ENCODE measurements at regions not wholly inside any gene's neighbourhood (a gene's known extent, or its start where the extent isn't known, plus 50 kb on each side); places are given as distances from the start of the nearest gene placed in this dataset.

DNA sequence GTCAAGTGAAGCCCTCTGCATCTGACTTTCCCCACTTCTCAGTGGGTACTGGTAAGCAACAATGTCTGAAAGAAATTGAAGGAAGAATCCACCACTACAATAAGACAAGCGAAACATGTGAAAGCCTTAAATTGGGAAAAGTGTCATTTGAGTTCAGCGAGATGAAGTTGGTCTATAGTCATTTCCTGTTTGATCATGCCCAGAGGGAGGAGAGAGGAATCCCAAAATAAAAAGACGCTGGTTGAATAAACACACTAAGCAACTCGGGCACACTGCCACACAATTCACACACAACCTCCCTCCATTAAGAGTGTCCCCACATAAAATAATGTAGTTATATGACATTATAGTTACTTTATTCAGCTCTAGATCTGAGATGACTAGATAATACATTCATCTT is 166.1 kb downstream of the CBLN2 start:
- POLR2A ChIA-PET, result no interaction called here
- TF ChIP-seq, protein P1, sequence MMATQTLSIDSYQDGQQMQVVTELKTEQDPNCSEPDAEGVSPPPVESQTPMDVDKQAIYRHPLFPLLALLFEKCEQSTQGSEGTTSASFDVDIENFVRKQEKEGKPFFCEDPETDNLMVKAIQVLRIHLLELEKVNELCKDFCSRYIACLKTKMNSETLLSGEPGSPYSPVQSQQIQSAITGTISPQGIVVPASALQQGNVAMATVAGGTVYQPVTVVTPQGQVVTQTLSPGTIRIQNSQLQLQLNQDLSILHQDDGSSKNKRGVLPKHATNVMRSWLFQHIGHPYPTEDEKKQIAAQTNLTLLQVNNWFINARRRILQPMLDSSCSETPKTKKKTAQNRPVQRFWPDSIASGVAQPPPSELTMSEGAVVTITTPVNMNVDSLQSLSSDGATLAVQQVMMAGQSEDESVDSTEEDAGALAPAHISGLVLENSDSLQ (IDR thresholded peaks at IDR 0.05), result no peak
- TF ChIP-seq FOXA1 (IDR thresholded peaks at IDR 0.05) (no peak), SUZ12 (IDR thresholded peaks at IDR 0.05) (no peak), ELF4 (IDR thresholded peaks at IDR 0.05) (no peak), CTBP1 (IDR thresholded peaks at IDR 0.05; ENCODE audit: borderline replicate concordance) (no peak), FOXM1 (IDR thresholded peaks at IDR 0.05; ENCODE audit: borderline replicate concordance) (no peak), NFRKB (IDR thresholded peaks at IDR 0.05) (no peak), LEF1 (IDR thresholded peaks at IDR 0.05; ENCODE audit: borderline replicate concordance) (no peak), ARNT (IDR thresholded peaks at IDR 0.05) (no peak), FOXK2 (IDR thresholded peaks at IDR 0.05) (no peak)
- no peak for DNase-seq (ENCODE audit: extremely low spot score)
- CTCF ChIA-PET, result no interaction called here

DNA sequence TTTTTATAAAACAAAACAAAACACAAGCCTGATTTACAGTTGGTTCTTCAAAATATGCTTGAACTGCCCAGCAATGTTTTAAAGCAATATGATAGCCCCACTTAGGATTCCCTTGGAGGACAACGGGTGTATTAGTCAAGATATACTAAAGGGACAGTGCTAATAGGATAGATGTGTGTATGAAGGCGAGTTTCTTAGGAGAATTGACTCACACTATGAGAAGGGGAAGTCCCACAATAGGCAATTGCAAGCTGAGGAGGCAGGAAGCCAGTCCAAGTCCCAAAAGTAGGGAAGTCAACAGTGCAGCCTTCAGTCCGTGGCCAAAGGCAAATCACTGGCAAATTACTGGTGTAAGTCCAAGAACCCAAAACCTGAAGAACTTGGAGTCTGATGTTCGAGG is 167.9 kb downstream of the CBLN2 start:
- CTCF ChIA-PET, result no interaction called here
- TF ChIP-seq SP1 (IDR thresholded peaks at IDR 0.05), result no peak
- no peak for TF ChIP-seq L3MBTL2 (conservative IDR thresholded peaks at IDR 0.05)
- no peak for TF ChIP-seq LEF1 (IDR thresholded peaks at IDR 0.05; ENCODE audit: borderline replicate concordance)
- no peak for TF ChIP-seq FOXA1 (IDR thresholded peaks at IDR 0.05)
- TF ChIP-seq TARDBP (IDR thresholded peaks at IDR 0.05), result no peak
- no peak for TF ChIP-seq CTBP1 (IDR thresholded peaks at IDR 0.05; ENCODE audit: borderline replicate concordance)
- no peak for TF ChIP-seq SUZ12 (IDR thresholded peaks at IDR 0.05)
- TF ChIP-seq HDGF (IDR thresholded peaks at IDR 0.05; ENCODE audit: borderline replicate concordance), result no peak
- no peak for TF ChIP-seq NFRKB (IDR thresholded peaks at IDR 0.05)
- TF ChIP-seq ZNF384 (IDR thresholded peaks at IDR 0.05), result no peak
- no peak for TF ChIP-seq FOXM1 (IDR thresholded peaks at IDR 0.05; ENCODE audit: borderline replicate concordance)
- no peak for TF ChIP-seq ELF4 (IDR thresholded peaks at IDR 0.05)
- no peak for TF ChIP-seq ARNT (IDR thresholded peaks at IDR 0.05)
- TF ChIP-seq BHLHE40 (IDR thresholded peaks at IDR 0.05; ENCODE audit: borderline replicate concordance), result no peak
- TF ChIP-seq, protein P1 (IDR thresholded peaks at IDR 0.05), result no peak
- no peak for TF ChIP-seq FOXK2 (IDR thresholded peaks at IDR 0.05)

GRCh38 chr18:72375618-72376017 is 168.5 kb downstream of the CBLN2 start:
- POLR2A ChIA-PET, result no interaction called here
- TF ChIP-seq ZNF384 (IDR thresholded peaks at IDR 0.05) (no peak), ELF4 (IDR thresholded peaks at IDR 0.05) (no peak), CTBP1 (IDR thresholded peaks at IDR 0.05; ENCODE audit: borderline replicate concordance) (no peak), HDGF (IDR thresholded peaks at IDR 0.05; ENCODE audit: borderline replicate concordance) (no peak), NFRKB (IDR thresholded peaks at IDR 0.05) (no peak), LEF1 (IDR thresholded peaks at IDR 0.05; ENCODE audit: borderline replicate concordance) (no peak), L3MBTL2 (conservative IDR thresholded peaks at IDR 0.05) (no peak), BHLHE40 (IDR thresholded peaks at IDR 0.05; ENCODE audit: borderline replicate concordance) (no peak), FOXM1 (IDR thresholded peaks at IDR 0.05; ENCODE audit: borderline replicate concordance) (no peak), SUZ12 (IDR thresholded peaks at IDR 0.05) (no peak), ARNT (IDR thresholded peaks at IDR 0.05) (no peak), TARDBP (IDR thresholded peaks at IDR 0.05) (no peak), FOXK2 (IDR thresholded peaks at IDR 0.05) (no peak), SP1 (IDR thresholded peaks at IDR 0.05) (no peak), FOXA1 (IDR thresholded peaks at IDR 0.05) (no peak)
- TF ChIP-seq, protein P1 (IDR thresholded peaks at IDR 0.05), result no peak
- no peak for DNase-seq (ENCODE audit: extremely low spot score)
- CTCF ChIA-PET, result no interaction called here

More for the DNA sequence above, 167.9 kb downstream of the CBLN2 start:
- no peak for DNase-seq (ENCODE audit: extremely low spot score)
- POLR2A ChIA-PET, result no interaction called here

DNA sequence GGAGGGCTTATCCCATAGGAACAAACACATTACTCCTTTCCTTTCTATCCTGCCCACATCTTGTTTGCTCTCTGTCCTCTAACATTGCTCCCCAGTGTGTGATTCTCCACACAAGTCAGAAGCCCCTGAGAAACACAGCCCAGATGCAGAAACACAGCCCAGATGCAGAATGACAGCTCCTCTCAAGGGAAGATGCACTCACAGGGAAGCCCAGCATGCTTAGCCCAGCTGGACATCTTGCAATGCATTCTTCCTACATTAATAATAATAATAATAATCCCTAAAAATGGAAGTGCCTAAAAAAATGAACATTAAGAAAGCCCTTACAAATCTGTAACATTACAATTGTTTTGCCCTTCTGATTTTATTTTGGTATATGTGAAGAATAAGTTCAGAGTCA is 172.1 kb downstream of the CBLN2 start:
- CTCF ChIA-PET, result no interaction called here
- no peak for DNase-seq (ENCODE audit: extremely low spot score)
- POLR2A ChIA-PET, result no interaction called here
- no peak for TF ChIP-seq NFRKB (IDR thresholded peaks at IDR 0.05)
- TF ChIP-seq LEF1 (IDR thresholded peaks at IDR 0.05; ENCODE audit: borderline replicate concordance), result no peak
- no peak for TF ChIP-seq FOXM1 (IDR thresholded peaks at IDR 0.05; ENCODE audit: borderline replicate concordance)
- TF ChIP-seq ELF4 (IDR thresholded peaks at IDR 0.05), result no peak

DNA sequence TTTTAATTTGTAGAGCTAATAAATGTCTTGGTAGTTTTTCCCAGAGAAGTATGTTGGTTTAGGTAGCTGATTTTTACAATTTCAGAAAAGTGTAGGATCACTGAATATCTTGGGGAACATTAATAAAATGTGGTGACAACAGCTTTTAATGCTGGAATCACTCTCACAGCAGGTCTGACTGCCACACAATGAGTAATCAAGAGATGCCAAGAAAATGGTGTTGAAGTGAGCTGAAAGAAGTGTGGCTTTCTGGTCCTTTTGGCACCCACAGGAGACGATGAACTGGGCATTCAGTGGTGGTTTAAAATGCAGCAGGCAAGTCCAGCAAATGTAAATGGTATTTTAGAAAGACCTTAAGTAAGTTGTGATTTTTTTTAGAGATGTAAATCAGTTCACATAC is 175.8 kb downstream of the CBLN2 start:
- no peak for DNase-seq (ENCODE audit: extremely low spot score)
- POLR2A ChIA-PET, result no interaction called here
- TF ChIP-seq, protein P1 (IDR thresholded peaks at IDR 0.05), result no peak
- TF ChIP-seq FOXM1 (IDR thresholded peaks at IDR 0.05; ENCODE audit: borderline replicate concordance) (no peak), LEF1 (IDR thresholded peaks at IDR 0.05; ENCODE audit: borderline replicate concordance) (no peak), L3MBTL2 (conservative IDR thresholded peaks at IDR 0.05) (no peak), FOXK2 (IDR thresholded peaks at IDR 0.05) (no peak), SP1 (IDR thresholded peaks at IDR 0.05) (no peak), FOXA1 (IDR thresholded peaks at IDR 0.05) (no peak), BHLHE40 (IDR thresholded peaks at IDR 0.05; ENCODE audit: borderline replicate concordance) (no peak), ARNT (IDR thresholded peaks at IDR 0.05) (no peak)
- CTCF ChIA-PET, result no interaction called here

DNA sequence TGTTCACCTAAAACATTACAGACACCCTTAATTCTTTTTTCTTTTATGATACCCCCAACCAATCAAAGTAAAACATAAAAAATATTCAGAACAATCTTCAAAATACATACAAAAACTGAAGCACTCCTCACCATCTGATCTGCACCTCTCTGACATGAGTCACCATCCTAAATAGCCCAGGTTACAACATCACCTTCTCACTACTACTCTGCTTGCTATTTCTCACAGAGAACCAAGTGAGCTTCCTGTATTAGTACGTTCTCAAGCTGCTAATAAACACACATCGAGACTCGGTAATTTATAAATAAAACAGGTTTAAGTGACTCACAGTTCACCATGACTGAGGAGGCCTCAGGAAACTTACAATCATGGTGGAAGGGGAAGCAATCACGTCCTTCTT is 183.5 kb downstream of the CBLN2 start:
- DNase-seq (ENCODE audit: extremely low spot score), result no peak
- TF ChIP-seq CTBP1 (IDR thresholded peaks at IDR 0.05; ENCODE audit: borderline replicate concordance), result no peak
- TF ChIP-seq FOXK2 (IDR thresholded peaks at IDR 0.05), result no peak
- no peak for TF ChIP-seq L3MBTL2 (conservative IDR thresholded peaks at IDR 0.05)
- TF ChIP-seq FOXA1 (IDR thresholded peaks at IDR 0.05), result no peak
- TF ChIP-seq BHLHE40 (IDR thresholded peaks at IDR 0.05; ENCODE audit: borderline replicate concordance), result no peak
- TF ChIP-seq ZNF384 (IDR thresholded peaks at IDR 0.05), result no peak
- no peak for TF ChIP-seq HDGF (IDR thresholded peaks at IDR 0.05; ENCODE audit: borderline replicate concordance)
- no peak for TF ChIP-seq SUZ12 (IDR thresholded peaks at IDR 0.05)
- TF ChIP-seq ARNT (IDR thresholded peaks at IDR 0.05), result no peak
- ChIA-PET CTCF (no interaction called here), POLR2A (no interaction called here)
